ENCODE measurements at regions not wholly inside any gene's neighbourhood (a gene's known extent, or its start where the extent isn't known, plus 50 kb on each side); places are given as distances from the start of the nearest gene placed in this dataset.
"Not testable (repeated sequence)": the region's sequence is repeated elsewhere in the genome, so short reads cannot be mapped to it uniquely, and the experiment has no call there.

- no peak for DNase-seq
These were observed 138.0 kb upstream of the DNAH14 start for GRCh38 chr1:224791362-224791941.

GRCh38 chr1:224795591-224795990, 133.9 kb upstream of the DNAH14 start:
- no peak for DNase-seq

GRCh38 chr1:224799083-224799482, 130.4 kb upstream of the DNAH14 start:
- DNase-seq: no peak

GRCh38 chr1:224800486-224801119, 128.9 kb upstream of the DNAH14 start:
- DNase-seq: no peak

- DNase-seq: no peak
These were observed 127.5 kb upstream of the DNAH14 start for GRCh38 chr1:224801844-224802490.

- no peak for DNase-seq
These were observed 126.9 kb upstream of the DNAH14 start for GRCh38 chr1:224802617-224803016.

- DNase-seq: no peak
These were observed 125.3 kb upstream of the DNAH14 start for GRCh38 chr1:224804220-224804619.

GRCh38 chr1:224805889-224806288, 123.6 kb upstream of the DNAH14 start:
- no peak for DNase-seq

GRCh38 chr1:224809137-224809536, 120.3 kb upstream of the DNAH14 start:
- no peak for DNase-seq

- DNase-seq: no peak
These were observed 119.9 kb upstream of the DNAH14 start for GRCh38 chr1:224809613-224810012.

- DNase-seq: no peak
These were observed 117.9 kb upstream of the DNAH14 start for GRCh38 chr1:224811564-224811963.

GRCh38 chr1:224815647-224816046, 113.8 kb upstream of the DNAH14 start:
- DNase-seq: no peak

- no peak for DNase-seq
These were observed 113.4 kb upstream of the DNAH14 start for GRCh38 chr1:224816062-224816461.

GRCh38 chr1:224817382-224817781, 112.1 kb upstream of the DNAH14 start:
- no peak for DNase-seq

GRCh38 chr1:224819861-224820260, 109.6 kb upstream of the DNAH14 start:
- DNase-seq: no peak

- no peak for DNase-seq
These were observed 109.1 kb upstream of the DNAH14 start for GRCh38 chr1:224820341-224820740.

- DNase-seq: not testable (repeated sequence)
These were observed 107.7 kb upstream of the DNAH14 start for GRCh38 chr1:224821751-224822150.

GRCh38 chr1:224825525-224826000, 103.9 kb upstream of the DNAH14 start:
- DNase-seq: no peak

GRCh38 chr1:224828691-224829090, 100.8 kb upstream of the DNAH14 start:
- DNase-seq: no peak

GRCh38 chr1:224831501-224831900, 98.0 kb upstream of the DNAH14 start:
- DNase-seq: no peak

GRCh38 chr1:224839648-224840300, 89.7 kb upstream of the DNAH14 start:
- DNase-seq: not testable (repeated sequence)

- DNase-seq: not testable (repeated sequence)
These were observed 87.7 kb upstream of the DNAH14 start for GRCh38 chr1:224841803-224842202.

GRCh38 chr1:224846119-224846907, 83.2 kb upstream of the DNAH14 start:
- DNase-seq: no peak

All from activated T-cell treated with anti-CD3 and anti-CD28 coated beads, Interleukin-2, amount 50 U/mL, for 48 hours (primary cell).